Body of pancreas (tissue), 4 donors: ENCODE measurements at regions not wholly inside any gene's neighbourhood (a gene's known extent, or its start where the extent isn't known, plus 50 kb on each side); places are given as distances from the start of the nearest gene placed in this dataset.

Experiments
- ATAC-seq: fragments of 150-250 bp; one replicate; pipeline ENCODE4 v1.9.1; 2016
- DNase-seq, 4 donors: peaks; one replicate each; pipeline ENCODE4 v3.0.0-alpha.2; 2019
- H3K27ac ChIP-seq, 4 donors: fragments of 200-600 bp; sonication (generic); 1 replicate in 3 of 4; 2 replicates in 1 of 4; pipeline versions ENCODE4 v1.5.1 to v1.6.1; 2016 to 2019; ENCODE audit warnings: mild to moderate bottlenecking in 1 of 4, mixed read lengths in 1 of 4, moderate library complexity in 1 of 4
- H3K27me3 ChIP-seq, 2 donors: fragments of 200-600 bp; sonication (generic); one replicate each; pipeline ENCODE4 v1.6.0; 2016; ENCODE audit warnings: mild to moderate bottlenecking in 1 of 2
- H3K36me3 ChIP-seq, 2 donors: fragments of 200-600 bp; sonication (generic); replicated peaks in 1 of 2; 2 replicates each; pipeline ENCODE4 v1.5.1; 2016; ENCODE audit warnings: low read depth in 2 of 2; ENCODE audit not compliant: insufficient read depth in 1 of 2
- H3K4me1 ChIP-seq: fragments of 200-600 bp; sonication (generic); one replicate; pipeline ENCODE4 v1.6.0; 2016
- H3K4me3 ChIP-seq, 2 donors: fragments of 200-600 bp; sonication (generic); 1 replicate in 1 of 2; 2 replicates in 1 of 2; pipeline ENCODE4 v1.5.1; 2016 to 2019
- H3K9me3 ChIP-seq, 3 donors: fragments of 200-600 bp; sonication (generic); 1 replicate in 2 of 3; 2 replicates in 1 of 3; pipeline ENCODE4 v1.5.1; 2016
- CTCF ChIP-seq, 7 experiments: fragments of 450-650 bp in 4 of 7; fragments of 200-600 bp in 3 of 7; sonication (generic) in 3 of 7; IDR thresholded peaks; one replicate each; pipeline ENCODE4 v1.5.1; 2016 to 2019; ENCODE audit warnings: antibody characterized with exemption in 7 of 7
- POLR2A ChIP-seq, 3 donors: fragments of 450-650 bp; IDR thresholded peaks; one replicate each; pipeline ENCODE4 v1.6.1; 2016; ENCODE audit warnings: antibody characterized with exemption in 3 of 3, mild to moderate bottlenecking in 2 of 3
- WGBS, 2 donors: methylation state at CpG; one replicate each; pipeline ENCODE4 v1.1.5; 2017; 5-methylcytosine and 5-hydroxymethylcytosine counted together
- intact Hi-C: fragments of 100-400 bp; cut with DNase I; formaldehyde crosslinking; loops from one replicate; pipeline ENCODE4 v1.15.1; 2023

GRCh38 chr6:9851541-9852380, 563.1 kb downstream of the TFAP2A start:
- Histone ChIP-seq H3K9me3 (peaks cover 0 to 21% (median 0%) of the 10 kb centered on the region in 3 donors), H3K27ac (no peak overlapping the region), H3K4me3 (no peak overlapping the region), H3K4me1 (no peaks in the 10 kb centered on the region), H3K36me3 (no peaks in the 10 kb centered on the region), H3K27me3 (no peaks in the 10 kb centered on the region)
- intact Hi-C loops = no loop called here
- no peak for TF ChIP-seq CTCF (IDR thresholded peaks at IDR 0.05)
- TF ChIP-seq POLR2A (IDR thresholded peaks at IDR 0.05) = no peak
- DNase-seq (no peak), ATAC-seq (no peak)
- 66 to 69% methylated on average over 6 to 9 of the region's 9 CpGs for WGBS, 2 donors

DNA sequence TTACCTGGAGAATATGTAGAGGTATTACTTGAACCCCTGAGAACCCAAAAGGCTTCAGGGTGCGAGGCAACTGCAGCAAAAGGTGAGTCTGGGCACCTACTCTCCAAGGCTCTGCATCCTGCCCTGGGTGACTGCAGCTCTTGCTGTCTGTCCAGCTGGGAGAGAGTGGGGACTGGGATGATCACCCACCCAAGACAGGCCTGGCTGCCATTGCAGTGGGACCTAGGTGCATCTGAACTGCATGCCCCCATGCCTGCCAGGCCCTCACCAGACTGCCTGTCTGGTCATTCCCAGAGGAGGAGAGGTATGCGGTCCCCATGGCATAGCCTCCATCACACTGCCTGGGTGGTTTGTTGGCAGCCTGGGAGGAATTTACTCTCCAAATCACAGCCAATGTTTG, 563.9 kb downstream of the TFAP2A start:
- peaks cover 0 to 25% (median 0%) of the 10 kb centered on the region in 3 donors for H3K9me3 ChIP-seq
- H3K36me3 ChIP-seq = no peaks in the 10 kb centered on the region
- H3K27me3 ChIP-seq = no peaks in the 10 kb centered on the region
- intact Hi-C loops = no loop called here
- TF ChIP-seq POLR2A (IDR thresholded peaks at IDR 0.05) (no peak), CTCF (IDR thresholded peaks at IDR 0.05) (no peak)
- 51% methylated on average over 2 of the region's 2 CpGs; no CpG with 5 or more reads in 1 of the 2 donors for WGBS, 2 donors
- H3K4me3 ChIP-seq = no peak overlapping the region
- ATAC-seq (no peak), DNase-seq (no peak)
- no peaks in the 10 kb centered on the region for H3K4me1 ChIP-seq
- no peak overlapping the region for H3K27ac ChIP-seq

- WGBS, 2 donors = 57 to 75% methylated on average over 1 of the region's 1 CpG
- Histone ChIP-seq H3K27me3 (no peaks in the 10 kb centered on the region), H3K4me3 (no peak overlapping the region), H3K36me3 (no peaks in the 10 kb centered on the region), H3K4me1 (no peaks in the 10 kb centered on the region), H3K9me3 (peaks cover 0 to 25% (median 0%) of the 10 kb centered on the region in 3 donors), H3K27ac (no peak overlapping the region)
- no peak for DNase-seq
- ATAC-seq = no peak
- TF ChIP-seq POLR2A (IDR thresholded peaks at IDR 0.05) = no peak
- TF ChIP-seq CTCF (IDR thresholded peaks at IDR 0.05) = no peak
- intact Hi-C loops = no loop called here
Measured at GRCh38 chr6:9848094-9848493, 566.8 kb downstream of the TFAP2A start.

DNA sequence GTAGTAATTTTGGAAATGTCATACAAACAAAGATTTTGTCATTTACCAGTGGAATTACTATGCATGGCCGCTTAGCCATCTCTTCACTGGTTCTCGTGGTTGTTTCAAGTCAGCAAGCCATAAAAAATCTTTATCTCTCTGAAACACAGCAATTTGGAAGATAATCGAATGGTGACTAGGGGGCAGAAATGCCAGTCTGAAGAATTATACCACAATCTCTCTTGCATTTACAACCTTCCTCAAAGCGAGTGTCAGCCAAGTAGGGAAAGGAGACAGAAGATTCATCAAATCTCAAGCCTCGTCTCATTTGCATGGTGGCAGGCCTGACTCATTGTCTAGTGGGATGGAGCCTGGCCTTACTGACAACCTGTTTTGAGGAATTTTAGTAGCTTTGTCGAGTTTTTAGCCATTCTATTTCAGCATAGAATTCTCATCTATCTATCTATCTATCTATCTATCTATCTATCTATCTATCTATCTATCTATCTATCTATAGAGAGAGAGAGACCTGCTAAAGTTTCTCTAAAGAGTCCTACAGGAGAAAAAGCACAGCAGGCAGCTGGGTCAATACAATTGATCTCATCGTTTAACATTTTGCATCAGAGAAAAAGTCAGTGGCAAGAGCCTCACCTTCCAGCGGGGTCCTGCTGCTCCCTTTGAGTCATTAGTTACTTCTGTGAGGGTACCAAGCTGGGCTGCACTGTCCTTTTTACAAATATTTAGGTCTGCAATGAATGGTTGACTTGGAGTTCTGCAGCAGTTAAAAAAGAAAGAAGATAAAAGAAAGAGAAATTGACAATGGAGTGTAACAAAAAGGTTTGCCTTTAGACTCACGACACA, 572.8 kb downstream of the TFAP2A start:
- no peak for ATAC-seq
- TF ChIP-seq CTCF (IDR thresholded peaks at IDR 0.05) (no peak), POLR2A (IDR thresholded peaks at IDR 0.05) (no peak)
- no peak for DNase-seq
- H3K9me3 ChIP-seq = peaks cover 0 to 7% (median 0%) of the 10 kb centered on the region in 3 donors
- H3K27ac ChIP-seq = no peak overlapping the region
- no peaks in the 10 kb centered on the region for H3K27me3 ChIP-seq
- H3K4me1 ChIP-seq = no peaks in the 10 kb centered on the region
- no peak overlapping the region for H3K4me3 ChIP-seq
- intact Hi-C loops = no loop called here
- WGBS, 2 donors = 31 to 39% methylated on average over 9 of the region's 9 CpGs
- no peaks in the 10 kb centered on the region for H3K36me3 ChIP-seq
